SK-N-SH treated with all-trans-retinoic acid at 6 μM for 48 hours (cell line): ENCODE measurements at regions not wholly inside any gene's neighbourhood (a gene's known extent, or its start where the extent isn't known, plus 50 kb on each side); places are given as distances from the start of the nearest gene placed in this dataset.

Experiments
- RARB ChIP-seq: fragments of 250-450 bp; sonication (Bioruptor Pico); IDR thresholded peaks from 2 replicates; pipeline ENCODE4 v1.8.0; 2021; ENCODE audit warnings: mild to moderate bottlenecking, moderate library complexity
- TCF4 ChIP-seq: fragments of 250-450 bp; sonication (Bioruptor Pico); IDR thresholded peaks from 2 replicates; pipeline ENCODE4 v1.8.0; 2021; ENCODE audit warnings: mild to moderate bottlenecking, moderate library complexity, borderline replicate concordance

- TF ChIP-seq RARB (CRISPR knock-in tag) (no peak), TCF4 (CRISPR knock-in tag) (no peak)
Observed at GRCh38 chr3:13177641-13178040, 104.4 kb upstream of the IQSEC1 start.
